ENCODE measurements at regions not wholly inside any gene's neighbourhood (a gene's known extent, or its start where the extent isn't known, plus 50 kb on each side); places are given as distances from the start of the nearest gene placed in this dataset.

- Histone ChIP-seq H3K27ac (ENCODE audit: low read depth, low read length) (no peak overlapping the region), H3K36me3 (ENCODE audit: control insufficient read depth, low read length) (no peaks in the 10 kb centered on the region), H3K9me2 (replicated peaks; ENCODE audit: control insufficient read depth, low read length) (no peaks in the 10 kb centered on the region), H3K4me2 (ENCODE audit: low read length) (no peak overlapping the region), H3K79me2 (ENCODE audit: control insufficient read depth, low read length) (no peaks in the 10 kb centered on the region), H3K27me3 (ENCODE audit: control insufficient read depth, low read length) (no peaks in the 10 kb centered on the region), H3K9me3 (ENCODE audit: control insufficient read depth, insufficient read depth, low read length) (no peaks in the 10 kb centered on the region; the same call in 1 of the 2 replicates), H3K4me3 (ENCODE audit: low read length) (no peak overlapping the region), H4K20me1 (ENCODE audit: control insufficient read depth, insufficient read depth, low read depth, low read length) (no peaks in the 10 kb centered on the region), H3K4me1 (ENCODE audit: control insufficient read depth, low read length) (no peaks in the 10 kb centered on the region), H3F3A (ENCODE audit: control insufficient read depth, insufficient read depth) (no peaks in the 10 kb centered on the region)
- TF ChIP-seq EZH2phosphoT487 (IDR thresholded peaks at IDR 0.05; ENCODE audit: borderline replicate concordance, low read length) = no peak
Measured at GRCh38 chr13:58579468-58579867, 947.9 kb downstream of the PCDH17 start.

DNA sequence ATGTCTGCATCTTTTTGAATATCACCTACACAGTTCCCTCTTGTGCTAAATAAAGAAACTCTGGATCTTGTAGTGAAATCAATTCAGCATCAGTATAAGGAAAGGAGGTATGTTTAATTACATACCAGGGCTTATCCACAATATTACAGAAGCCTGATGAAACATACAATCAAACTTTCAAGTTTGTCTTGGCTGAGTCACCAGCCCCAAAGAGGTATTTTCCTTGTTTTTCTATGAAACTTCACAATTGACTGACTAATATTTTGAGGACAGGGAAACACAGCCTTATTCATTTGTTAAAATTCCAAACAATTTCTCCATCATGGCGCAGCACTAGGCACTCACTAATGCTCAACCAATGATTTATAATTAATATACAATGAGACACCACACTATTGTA lies 952.4 kb downstream of the PCDH17 start:
- Histone ChIP-seq H3K27me3 (ENCODE audit: control insufficient read depth, low read length) (no peaks in the 10 kb centered on the region), H3F3A (ENCODE audit: control insufficient read depth, insufficient read depth) (no peaks in the 10 kb centered on the region)

GRCh38 chr13:58584610-58585009 lies 953.1 kb downstream of the PCDH17 start:
- no peaks in the 10 kb centered on the region for H3K9me3 ChIP-seq (ENCODE audit: control insufficient read depth, insufficient read depth, low read length)
- TF ChIP-seq EZH2phosphoT487 (IDR thresholded peaks at IDR 0.05; ENCODE audit: borderline replicate concordance, low read length) = no peak
- TF ChIP-seq, protein P1, sequence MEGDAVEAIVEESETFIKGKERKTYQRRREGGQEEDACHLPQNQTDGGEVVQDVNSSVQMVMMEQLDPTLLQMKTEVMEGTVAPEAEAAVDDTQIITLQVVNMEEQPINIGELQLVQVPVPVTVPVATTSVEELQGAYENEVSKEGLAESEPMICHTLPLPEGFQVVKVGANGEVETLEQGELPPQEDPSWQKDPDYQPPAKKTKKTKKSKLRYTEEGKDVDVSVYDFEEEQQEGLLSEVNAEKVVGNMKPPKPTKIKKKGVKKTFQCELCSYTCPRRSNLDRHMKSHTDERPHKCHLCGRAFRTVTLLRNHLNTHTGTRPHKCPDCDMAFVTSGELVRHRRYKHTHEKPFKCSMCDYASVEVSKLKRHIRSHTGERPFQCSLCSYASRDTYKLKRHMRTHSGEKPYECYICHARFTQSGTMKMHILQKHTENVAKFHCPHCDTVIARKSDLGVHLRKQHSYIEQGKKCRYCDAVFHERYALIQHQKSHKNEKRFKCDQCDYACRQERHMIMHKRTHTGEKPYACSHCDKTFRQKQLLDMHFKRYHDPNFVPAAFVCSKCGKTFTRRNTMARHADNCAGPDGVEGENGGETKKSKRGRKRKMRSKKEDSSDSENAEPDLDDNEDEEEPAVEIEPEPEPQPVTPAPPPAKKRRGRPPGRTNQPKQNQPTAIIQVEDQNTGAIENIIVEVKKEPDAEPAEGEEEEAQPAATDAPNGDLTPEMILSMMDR (IDR thresholded peaks at IDR 0.05; ENCODE audit: low read depth, low read length, poor library complexity, severe bottlenecking) = no peak
- no peaks in the 10 kb centered on the region; the same call in 1 of the 2 replicates for H3K9me2 ChIP-seq (replicated peaks; ENCODE audit: control insufficient read depth, low read length)
- no peaks in the 10 kb centered on the region for H4K20me1 ChIP-seq (ENCODE audit: control insufficient read depth, insufficient read depth, low read depth, low read length)
- no peaks in the 10 kb centered on the region for H3K27me3 ChIP-seq (ENCODE audit: control insufficient read depth, low read length)
- H3K36me3 ChIP-seq (ENCODE audit: control insufficient read depth, low read length) = no peaks in the 10 kb centered on the region
- no peak overlapping the region for H3K27ac ChIP-seq (ENCODE audit: low read depth, low read length)
- no peak overlapping the region for H3K4me3 ChIP-seq (ENCODE audit: low read length)
- H3K4me1 ChIP-seq (ENCODE audit: control insufficient read depth, low read length) = peaks cover 5% of the 10 kb centered on the region; the same call in 1 of the 2 replicates
- no peaks in the 10 kb centered on the region for H3K79me2 ChIP-seq (ENCODE audit: control insufficient read depth, low read length)
- no peaks in the 10 kb centered on the region for H3F3A ChIP-seq (ENCODE audit: control insufficient read depth, insufficient read depth)
- no peak overlapping the region for H3K4me2 ChIP-seq (ENCODE audit: low read length)

More for the DNA sequence above, 952.4 kb downstream of the PCDH17 start:
- Histone ChIP-seq H3K27ac (ENCODE audit: low read depth, low read length) (no peak overlapping the region), H4K20me1 (ENCODE audit: control insufficient read depth, insufficient read depth, low read depth, low read length) (no peaks in the 10 kb centered on the region), H3K9me2 (replicated peaks; ENCODE audit: control insufficient read depth, low read length) (no peaks in the 10 kb centered on the region; the same call in 1 of the 2 replicates), H3K36me3 (ENCODE audit: control insufficient read depth, low read length) (no peaks in the 10 kb centered on the region), H3K9me3 (ENCODE audit: control insufficient read depth, insufficient read depth, low read length) (no peaks in the 10 kb centered on the region), H3K4me2 (ENCODE audit: low read length) (no peak overlapping the region), H3K4me1 (ENCODE audit: control insufficient read depth, low read length) (peaks cover 5% of the 10 kb centered on the region; the same call in 1 of the 2 replicates), H3K4me3 (ENCODE audit: low read length) (no peak overlapping the region), H3K79me2 (ENCODE audit: control insufficient read depth, low read length) (no peaks in the 10 kb centered on the region)
- no peak for TF ChIP-seq EZH2phosphoT487 (IDR thresholded peaks at IDR 0.05; ENCODE audit: borderline replicate concordance, low read length)
- TF ChIP-seq, protein P1 (IDR thresholded peaks at IDR 0.05; ENCODE audit: low read depth, low read length, poor library complexity, severe bottlenecking) = no peak

GRCh38 chr13:58587183-58587582 lies 955.6 kb downstream of the PCDH17 start:
- Histone ChIP-seq H3K27me3 (ENCODE audit: control insufficient read depth, low read length) (no peaks in the 10 kb centered on the region), H3K27ac (ENCODE audit: low read depth, low read length) (no peak overlapping the region), H4K20me1 (ENCODE audit: control insufficient read depth, insufficient read depth, low read depth, low read length) (no peaks in the 10 kb centered on the region), H3K4me2 (ENCODE audit: low read length) (no peak overlapping the region), H3K4me1 (ENCODE audit: control insufficient read depth, low read length) (peaks cover 5% of the 10 kb centered on the region; the same call in 1 of the 2 replicates), H3K4me3 (ENCODE audit: low read length) (no peak overlapping the region), H3K9me2 (replicated peaks; ENCODE audit: control insufficient read depth, low read length) (no peaks in the 10 kb centered on the region; the same call in 1 of the 2 replicates), H3K36me3 (ENCODE audit: control insufficient read depth, low read length) (no peaks in the 10 kb centered on the region), H3F3A (ENCODE audit: control insufficient read depth, insufficient read depth) (no peaks in the 10 kb centered on the region), H3K79me2 (ENCODE audit: control insufficient read depth, low read length) (no peaks in the 10 kb centered on the region), H3K9me3 (ENCODE audit: control insufficient read depth, insufficient read depth, low read length) (no peaks in the 10 kb centered on the region)
- no peak for TF ChIP-seq EZH2phosphoT487 (IDR thresholded peaks at IDR 0.05; ENCODE audit: borderline replicate concordance, low read length)
- TF ChIP-seq, protein P1 (IDR thresholded peaks at IDR 0.05; ENCODE audit: low read depth, low read length, poor library complexity, severe bottlenecking) = no peak

Measured in DOHH2 (cell line).